K562 (cell line): ENCODE measurements at regions not wholly inside any gene's neighbourhood (a gene's known extent, or its start where the extent isn't known, plus 50 kb on each side); places are given as distances from the start of the nearest gene placed in this dataset.

Source experiments
- ATAC-seq: fragments of 200-7000 bp; cut with Tn5 transposase; 3 replicates; pipeline ENCODE4 v1.9.1; 2020; ENCODE audit warnings: moderate library complexity
- BruUV-seq: library from RNA; stranded (reverse); fragments of 400-500 nt; replicated peaks from 2 replicates; lab custom pipeline; 2021; lab: Mats Ljungman, UMichigan
- CTCF ChIA-PET: fragments of 300-600 bp; formaldehyde crosslinking; extraction: SDS; loops from one replicate; lab custom pipeline; 2021; ENCODE audit warnings: low intra/inter-chr PET ratio; lab: Yijun Ruan, JAX
- POLR2A ChIA-PET: fragments of 300-600, 350-650 bp; sonication (Branson Sonifier 250); formaldehyde crosslinking; extraction: SDS; loops from one replicate; lab custom pipeline; 2021; ENCODE audit warnings: antibody characterized with exemption, inconsistent platforms; lab: Yijun Ruan, JAX
- DNase-seq, 4 experiments: peaks; one replicate each; pipeline versions ENCODE4 v3.0.0 to v3.0.0-alpha.2; 2011 to 2018; ENCODE audit warnings: low spot score in 3 of 4, mixed read lengths in 3 of 4; ENCODE audit errors: extremely low read depth in 1 of 4
- FAIRE-seq: peaks from 2 replicates; lab custom pipeline; 2011; peaks lifted over from hg19 to GRCh38; lab: Jason Lieb, UNC
- H2AFZ ChIP-seq: 2 replicates; pipeline ENCODE4 v1.6.0; 2011; ENCODE audit warnings: low read depth, low read length, control low read depth, inconsistent platforms
- H3K27ac ChIP-seq: fragments of 200-600 bp; 3 replicates; pipeline ENCODE4 v1.8.0; 2011; ENCODE audit warnings: low read depth, mild to moderate bottlenecking, control low read depth, inconsistent platforms, low read length, moderate library complexity, mixed read lengths; ENCODE audit errors: extremely low read depth
- H3K27me3 ChIP-seq, 2 experiments: fragments of 300-600 bp in 1 of 2; 2 replicates in 1 of 2; 3 replicates in 1 of 2; pipeline versions ENCODE4 v1.6.0 to v1.8.0; 2011; ENCODE audit warnings: inconsistent platforms in 2 of 2, low read length in 2 of 2, mild to moderate bottlenecking in 1 of 2, mixed read lengths in 1 of 2, moderate library complexity in 1 of 2; ENCODE audit not compliant: control insufficient read depth in 2 of 2, insufficient read depth in 2 of 2
- H3K36me3 ChIP-seq: fragments of 300-600 bp; 3 replicates; pipeline ENCODE4 v1.8.0; 2011; ENCODE audit warnings: mild to moderate bottlenecking, low read length, inconsistent platforms; ENCODE audit not compliant: control insufficient read depth, insufficient read depth
- H3K4me1 ChIP-seq, 2 experiments: fragments of 200-600 bp in 1 of 2; replicated peaks in 1 of 2; 2 replicates in 1 of 2; 3 replicates in 1 of 2; pipeline versions ENCODE4 v1.5.1 to v1.8.0; 2011; ENCODE audit warnings: inconsistent platforms in 2 of 2, low read length in 2 of 2, mild to moderate bottlenecking in 1 of 2, mixed read lengths in 1 of 2, moderate library complexity in 1 of 2; ENCODE audit not compliant: control insufficient read depth in 2 of 2, insufficient read depth in 2 of 2
- H3K4me2 ChIP-seq: 2 replicates; pipeline ENCODE4 v1.6.1; 2011; ENCODE audit warnings: low read length, control low read depth, inconsistent platforms, mixed read lengths; ENCODE audit not compliant: insufficient read depth
- H3K4me3 ChIP-seq: fragments of 200-600 bp; sonication (generic), shearing (Covaris generic); 2 replicates; pipeline ENCODE4 v1.5.1; 2016; ENCODE audit warnings: control low read depth, inconsistent platforms
- H3K79me2 ChIP-seq: fragments of 200-600 bp; 3 replicates; pipeline ENCODE4 v1.8.0; 2011; ENCODE audit warnings: low read length, inconsistent platforms; ENCODE audit not compliant: control insufficient read depth, insufficient read depth
- H3K9ac ChIP-seq, 2 experiments: 2 replicates each; pipeline versions ENCODE4 v1.6.0 to v1.6.1; 2011; ENCODE audit warnings: low read depth in 2 of 2, low read length in 2 of 2, control low read depth in 1 of 2, inconsistent platforms in 1 of 2, mild to moderate bottlenecking in 1 of 2, mixed read lengths in 1 of 2; ENCODE audit not compliant: insufficient read depth in 1 of 2
- H3K9me1 ChIP-seq: one replicate; pipeline ENCODE4 v1.6.0; 2011; ENCODE audit warnings: inconsistent platforms, mild to moderate bottlenecking, low read length, moderate library complexity; ENCODE audit not compliant: control insufficient read depth, insufficient read depth
- H3K9me3 ChIP-seq: replicated peaks from 2 replicates; pipeline ENCODE4 v1.5.1; 2011; ENCODE audit warnings: low read depth, low read length, inconsistent platforms; ENCODE audit not compliant: control insufficient read depth, insufficient read depth
- H4K20me1 ChIP-seq: replicated peaks from 2 replicates; pipeline ENCODE4 v1.6.1; 2011; ENCODE audit warnings: low read length, inconsistent platforms, mixed read lengths; ENCODE audit not compliant: control insufficient read depth, insufficient read depth
- EP300 ChIP-seq: IDR thresholded peaks from 2 replicates; pipeline ENCODE4 v1.6.1; 2012; ENCODE audit warnings: low read length, improper control_type of control experiment
- ESRRA ChIP-seq: fragments of 450-650 bp; IDR thresholded peaks from 2 replicates; pipeline ENCODE4 v1.6.1; 2014; ENCODE audit warnings: low read depth, mild to moderate bottlenecking, moderate library complexity, borderline replicate concordance
- ETV1 ChIP-seq: fragments of 450-650 bp; conservative IDR thresholded peaks from 2 replicates; pipeline ENCODE4 v1.6.1; 2016; ENCODE audit warnings: missing genetic modification characterization, control low read depth, low read depth, missing compliant biosample characterization
- FOXP1 ChIP-seq: sonication (generic); formaldehyde crosslinking; IDR thresholded peaks from 2 replicates; pipeline ENCODE4 v1.8.0; 2022; ENCODE audit warnings: mild to moderate bottlenecking, missing genetic modification reagents
- HMBOX1 ChIP-seq: sonication (generic); IDR thresholded peaks from 2 replicates; pipeline ENCODE4 v1.6.1; 2016
- MCM3 ChIP-seq: fragments of 450-650 bp; IDR thresholded peaks from 2 replicates; pipeline ENCODE4 v1.6.1; 2016
- RBFOX2 ChIP-seq: fragments of 200-400 bp; formaldehyde crosslinking; IDR thresholded peaks from 2 replicates; pipeline ENCODE4 v1.6.1; 2017; ENCODE audit warnings: low read depth, mild to moderate bottlenecking, low read length, moderate library complexity
- TEAD4 ChIP-seq, 2 experiments: sonication (generic) in 1 of 2; formaldehyde crosslinking in 1 of 2; IDR thresholded peaks; 2 replicates each; pipeline versions ENCODE4 v1.6.1 to v1.8.0; 2012 to 2022; ENCODE audit warnings: borderline replicate concordance in 1 of 2, inconsistent platforms in 1 of 2, low read length in 1 of 2, mild to moderate bottlenecking in 1 of 2, missing genetic modification reagents in 1 of 2
- TFAP4 ChIP-seq: sonication (generic); formaldehyde crosslinking; IDR thresholded peaks from 2 replicates; pipeline ENCODE4 v1.8.0; 2022; ENCODE audit warnings: missing genetic modification reagents, mild to moderate bottlenecking, moderate library complexity, borderline replicate concordance
- TSHZ1 ChIP-seq: fragments of 250-450 bp; sonication (Bioruptor Pico); IDR thresholded peaks from 2 replicates; pipeline ENCODE4 v1.4.0; 2020; ENCODE audit warnings: mild to moderate bottlenecking, moderate library complexity
- ZEB2 ChIP-seq: fragments of 450-650 bp; IDR thresholded peaks from 2 replicates; pipeline ENCODE4 v1.6.1; 2016
- ZNF274 ChIP-seq: IDR thresholded peaks from 2 replicates; pipeline ENCODE4 v1.6.1; 2011; ENCODE audit warnings: low read depth, mild to moderate bottlenecking, low read length, moderate library complexity, borderline replicate concordance
- ZNF384 ChIP-seq: IDR thresholded peaks from 2 replicates; pipeline ENCODE4 v1.6.1; 2012; ENCODE audit warnings: low read depth, low read length, improper control_type of control experiment
- ZNF431 ChIP-seq: sonication (generic); formaldehyde crosslinking; IDR thresholded peaks from 2 replicates; pipeline ENCODE4 v1.8.0; 2022; ENCODE audit warnings: mild to moderate bottlenecking, missing genetic modification reagents
- ZNF699 ChIP-seq: fragments of 250-450 bp; sonication (Bioruptor Pico); IDR thresholded peaks from 2 replicates; pipeline ENCODE4 v1.8.0; 2021; ENCODE audit warnings: mild to moderate bottlenecking, moderate library complexity; ENCODE audit not compliant: insufficient replicate concordance
- ZNF76 ChIP-seq: fragments of 250-450 bp; sonication (Bioruptor Pico); IDR thresholded peaks from 2 replicates; pipeline ENCODE4 v1.4.0; 2020; ENCODE audit warnings: mild to moderate bottlenecking, moderate library complexity, borderline replicate concordance
- WGBS: fragments of 100-300 bp; shearing (Covaris generic); methylation state at CpG from one replicate; pipeline ENCODE4 v1.1.6; 2016; ENCODE audit warnings: low coverage, mixed read lengths; ENCODE audit not compliant: insufficient coverage; ENCODE audit errors: missing lambda C conversion rate; 5-methylcytosine and 5-hydroxymethylcytosine counted together
- in situ Hi-C: fragments of 300-500 bp; cut with MboI; formaldehyde crosslinking; loops from 4 replicates; pipeline ENCODE4 v1.15.0; 2018; ENCODE audit warnings: inconsistent platforms, mixed read lengths
- intact Hi-C: fragments of 100-400 bp; cut with micrococcal nuclease; formaldehyde crosslinking; loops from 2 replicates; pipeline ENCODE4 v1.14.2; 2022
- TF ChIP-seq, protein P1 (sequence below): fragments of 450-650 bp; IDR thresholded peaks from 2 replicates; pipeline ENCODE4 v1.6.1; 2017; ENCODE audit warnings: antibody characterized with exemption

DNA sequence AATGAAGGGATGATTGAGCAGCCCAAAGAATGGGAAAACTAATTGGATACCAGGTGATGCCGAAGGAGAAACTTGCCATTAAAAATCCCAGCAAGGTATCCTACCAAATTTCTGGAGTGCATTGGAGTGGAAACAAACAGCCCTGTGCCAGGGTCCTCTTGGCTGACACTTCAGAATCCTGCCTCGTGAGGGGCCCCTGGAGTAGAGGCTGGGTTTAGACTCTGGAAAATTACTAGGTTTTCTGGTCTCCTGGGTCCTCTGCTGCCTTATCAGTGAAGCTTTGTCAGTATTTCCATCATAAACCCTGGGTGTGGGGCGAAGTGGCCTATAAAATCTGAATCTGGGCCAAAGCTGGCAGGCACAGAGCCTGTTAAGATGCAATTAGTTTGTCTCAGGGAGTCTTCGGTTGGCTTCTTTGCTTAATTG, 289.2 kb upstream of the USP24 start:
- Histone ChIP-seq H4K20me1 (no peaks in the 10 kb centered on the region), H3K27me3 (peaks cover 0 to 12% of the 10 kb centered on the region in 2 experiments; a peak in 2 of 5 replicates), H3K4me2 (no peak overlapping the region), H2AFZ (no peak overlapping the region), H3K27ac (no peak overlapping the region), H3K79me2 (no peaks in the 10 kb centered on the region), H3K36me3 (no peaks in the 10 kb centered on the region), H3K9me3 (no peaks in the 10 kb centered on the region), H3K9me1 (no peaks in the 10 kb centered on the region), H3K9ac (no peak overlapping the region), H3K4me3 (no peak overlapping the region), H3K4me1 (no peaks in the 10 kb centered on the region)
- ATAC-seq (no peak), FAIRE-seq (no peak), DNase-seq (no peak)
- intact Hi-C loops (no loop called here), in situ Hi-C loops (no loop called here)
- TF ChIP-seq HMBOX1 (no peak), ZNF274 (no peak), ZNF431 (CRISPR knock-in tag) (no peak), FOXP1 (CRISPR knock-in tag) (no peak), EP300 (no peak), TSHZ1 (CRISPR knock-in tag) (no peak), ESRRA (no peak), ZNF384 (no peak), TFAP4 (CRISPR knock-in tag) (no peak), ZEB2 (no peak), MCM3 (no peak), ZNF76 (no peak), RBFOX2 (no peak), TEAD4 (IDR thresholded peaks at IDR 0.05; ENCODE audit: low read length) (no peak), TEAD4 (CRISPR knock-in tag; IDR thresholded peaks at IDR 0.05; ENCODE audit: borderline replicate concordance) (no peak), ZNF699 (CRISPR knock-in tag) (no peak), ETV1 (no peak)
- TF ChIP-seq, protein P1, sequence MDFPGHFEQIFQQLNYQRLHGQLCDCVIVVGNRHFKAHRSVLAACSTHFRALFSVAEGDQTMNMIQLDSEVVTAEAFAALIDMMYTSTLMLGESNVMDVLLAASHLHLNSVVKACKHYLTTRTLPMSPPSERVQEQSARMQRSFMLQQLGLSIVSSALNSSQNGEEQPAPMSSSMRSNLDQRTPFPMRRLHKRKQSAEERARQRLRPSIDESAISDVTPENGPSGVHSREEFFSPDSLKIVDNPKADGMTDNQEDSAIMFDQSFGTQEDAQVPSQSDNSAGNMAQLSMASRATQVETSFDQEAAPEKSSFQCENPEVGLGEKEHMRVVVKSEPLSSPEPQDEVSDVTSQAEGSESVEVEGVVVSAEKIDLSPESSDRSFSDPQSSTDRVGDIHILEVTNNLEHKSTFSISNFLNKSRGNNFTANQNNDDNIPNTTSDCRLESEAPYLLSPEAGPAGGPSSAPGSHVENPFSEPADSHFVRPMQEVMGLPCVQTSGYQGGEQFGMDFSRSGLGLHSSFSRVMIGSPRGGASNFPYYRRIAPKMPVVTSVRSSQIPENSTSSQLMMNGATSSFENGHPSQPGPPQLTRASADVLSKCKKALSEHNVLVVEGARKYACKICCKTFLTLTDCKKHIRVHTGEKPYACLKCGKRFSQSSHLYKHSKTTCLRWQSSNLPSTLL = no peak
- CTCF ChIA-PET = no interaction called here
- BruUV-seq = no TSS peak
- 3% methylated on average over 3 of the region's 4 CpGs for WGBS
- POLR2A ChIA-PET = interaction anchor here (0.5 to 0.6 kb wide), 2 partner anchors 76 to 124 kb away, joined by 3 read pairs; no protein-coding TSS in a partner anchor
